NT2/D1 (cell line): ENCODE measurements at regions not wholly inside any gene's neighbourhood (a gene's known extent, or its start where the extent isn't known, plus 50 kb on each side); places are given as distances from the start of the nearest gene placed in this dataset.

Experiments
- SUZ12 ChIP-seq: IDR thresholded peaks from 2 replicates; pipeline ENCODE4 v1.6.1; 2011; ENCODE audit not compliant: insufficient read length, insufficient read depth; ENCODE audit errors: extremely low read depth
- YY1 ChIP-seq: IDR thresholded peaks from 2 replicates; pipeline ENCODE4 v1.6.1; 2011; ENCODE audit not compliant: insufficient read length, insufficient read depth
- ZNF274 ChIP-seq: IDR thresholded peaks from 2 replicates; pipeline ENCODE4 v1.6.1; 2011; ENCODE audit warnings: mild to moderate bottlenecking, low read depth, low read length

GRCh38 chr13:84303035-84303434, 420.8 kb upstream of the SLITRK1 start:
- TF ChIP-seq YY1 (no peak), ZNF274 (no peak), SUZ12 (no peak)
